Brain pericyte (primary cell): ENCODE measurements at regions not wholly inside any gene's neighbourhood (a gene's known extent, or its start where the extent isn't known, plus 50 kb on each side); places are given as distances from the start of the nearest gene placed in this dataset.
"Not testable (repeated sequence)": the region's sequence is repeated elsewhere in the genome, so short reads cannot be mapped to it uniquely, and the experiment has no call there.

Experiments used
- DNase-seq: peaks from one replicate; pipeline ENCODE4 v3.0.0-alpha.2; 2012; ENCODE audit warnings: low read depth, low spot score

- DNase-seq = no peak
Measured at GRCh38 chr2:238599549-238600505, 173.1 kb downstream of the ASB1 start.

GRCh38 chr2:238600506-238601432 lies 174.0 kb downstream of the ASB1 start:
- no peak for DNase-seq

- DNase-seq = no peak
Measured at GRCh38 chr2:238601433-238602222, 174.9 kb downstream of the ASB1 start.

GRCh38 chr2:238602223-238602960 lies 175.7 kb downstream of the ASB1 start:
- no peak for DNase-seq

- no peak for DNase-seq
Measured at GRCh38 chr2:238603596-238603995, 176.9 kb downstream of the ASB1 start.

GRCh38 chr2:238606311-238606710 lies 179.6 kb downstream of the ASB1 start:
- DNase-seq = no peak

GRCh38 chr2:238613610-238614009 lies 186.9 kb downstream of the ASB1 start:
- DNase-seq = no peak

- DNase-seq = no peak
Measured at GRCh38 chr2:238614376-238614775, 187.6 kb downstream of the ASB1 start.

- DNase-seq = no peak
Measured at GRCh38 chr2:238615187-238615586, 188.5 kb downstream of the ASB1 start.

GRCh38 chr2:238616681-238617080 lies 190.0 kb downstream of the ASB1 start:
- DNase-seq = no peak

GRCh38 chr2:238618494-238619283 lies 192.0 kb downstream of the ASB1 start:
- not testable (repeated sequence) for DNase-seq

- no peak for DNase-seq
Measured at GRCh38 chr2:238627899-238628298, 201.2 kb downstream of the ASB1 start.

- no peak for DNase-seq
Measured at GRCh38 chr2:238629064-238629463, 202.3 kb downstream of the ASB1 start.

- no peak for DNase-seq
Measured at GRCh38 chr2:238631491-238632180, 204.9 kb downstream of the ASB1 start.

- no peak for DNase-seq
Measured at GRCh38 chr2:238632181-238633060, 205.7 kb downstream of the ASB1 start.

GRCh38 chr2:238633426-238634328 lies 206.9 kb downstream of the ASB1 start:
- no peak for DNase-seq

- DNase-seq = no peak
Measured at GRCh38 chr2:238634701-238635357, 208.1 kb downstream of the ASB1 start.
